Fibroblast of mammary gland (primary cell): ENCODE measurements at regions not wholly inside any gene's neighbourhood (a gene's known extent, or its start where the extent isn't known, plus 50 kb on each side); places are given as distances from the start of the nearest gene placed in this dataset.

ENCODE experiments used
- DNase-seq: peaks from one replicate; pipeline ENCODE4 v3.0.0-alpha.2; 2010; ENCODE audit warnings: low read depth
- H3K4me3 ChIP-seq: 2 replicates; pipeline ENCODE4 v1.5.1; 2011; ENCODE audit warnings: low read depth, mild to moderate bottlenecking, low read length, moderate library complexity; ENCODE audit not compliant: control insufficient read depth
- CTCF ChIP-seq: conservative IDR thresholded peaks from 2 replicates; pipeline ENCODE4 v1.5.1; 2011; ENCODE audit warnings: low read depth, low read length, inconsistent platforms; ENCODE audit not compliant: control insufficient read depth, insufficient read depth

- TF ChIP-seq CTCF: no peak
- H3K4me3 ChIP-seq: no peak overlapping the region
- DNase-seq: no peak
Observed at GRCh38 chr3:86249833-86250232, 741.1 kb downstream of the VGLL3 start.

- no peak overlapping the region for H3K4me3 ChIP-seq
- no peak for TF ChIP-seq CTCF
- DNase-seq: no peak
Observed at GRCh38 chr3:86245360-86245759, 745.6 kb downstream of the VGLL3 start.

GRCh38 chr3:86244905-86245304 is 746.0 kb downstream of the VGLL3 start:
- no peak for DNase-seq
- no peak for TF ChIP-seq CTCF

GRCh38 chr3:86239946-86240345 is 751.0 kb downstream of the VGLL3 start:
- H3K4me3 ChIP-seq: no peak overlapping the region
- TF ChIP-seq CTCF: no peak
- no peak for DNase-seq

More at GRCh38 chr3:86244905-86245304, 746.0 kb downstream of the VGLL3 start:
- H3K4me3 ChIP-seq: no peak overlapping the region

GRCh38 chr3:86234506-86235254 is 756.3 kb downstream of the VGLL3 start:
- H3K4me3 ChIP-seq: no peak overlapping the region
- TF ChIP-seq CTCF: no peak
- DNase-seq: no peak

GRCh38 chr3:86230762-86231161 is 760.2 kb downstream of the VGLL3 start:
- DNase-seq: no peak
- no peak overlapping the region for H3K4me3 ChIP-seq
- TF ChIP-seq CTCF: no peak

- no peak for DNase-seq
- no peak for TF ChIP-seq CTCF
- H3K4me3 ChIP-seq: no peak overlapping the region
Observed at GRCh38 chr3:86229775-86230094, 761.2 kb downstream of the VGLL3 start.
